Fibroblast of skin of right biceps (primary cell): ENCODE measurements at regions not wholly inside any gene's neighbourhood (a gene's known extent, or its start where the extent isn't known, plus 50 kb on each side); places are given as distances from the start of the nearest gene placed in this dataset.

Experiments used
- DNase-seq: peaks from one replicate; pipeline ENCODE4 v3.0.0-alpha.2; 2013

- DNase-seq = peak; percentile 36
Measured at GRCh38 chr12:93256256-93256969, 121.3 kb upstream of the NUDT4 start.

DNA sequence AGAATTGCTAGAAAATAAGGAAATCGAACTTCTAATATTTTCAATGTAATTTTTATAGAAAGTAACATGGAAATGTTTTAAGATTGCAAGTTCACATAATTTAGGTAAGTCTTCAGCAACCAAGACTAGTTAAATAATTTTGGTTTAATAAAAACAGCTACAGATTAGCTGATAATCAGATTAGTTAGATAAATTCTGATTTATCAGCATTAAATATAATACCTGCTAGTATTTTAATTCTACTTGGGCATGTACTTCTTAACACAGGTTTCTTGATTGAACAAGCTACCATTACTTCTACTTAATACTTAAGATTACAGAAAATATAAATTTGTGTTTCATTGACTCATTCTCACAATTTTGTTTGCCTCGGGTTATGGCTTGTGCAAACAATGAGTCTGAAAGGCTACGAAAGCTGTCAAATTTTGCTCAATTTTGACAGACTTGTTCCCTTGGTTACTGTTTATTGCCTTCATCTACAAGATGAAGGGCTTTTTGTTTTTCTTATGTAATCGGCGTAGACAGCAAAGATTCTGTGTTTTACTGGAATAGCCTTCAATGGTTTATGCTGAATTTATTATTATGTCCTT is 116.1 kb upstream of the NUDT4 start:
- DNase-seq = no peak

DNA sequence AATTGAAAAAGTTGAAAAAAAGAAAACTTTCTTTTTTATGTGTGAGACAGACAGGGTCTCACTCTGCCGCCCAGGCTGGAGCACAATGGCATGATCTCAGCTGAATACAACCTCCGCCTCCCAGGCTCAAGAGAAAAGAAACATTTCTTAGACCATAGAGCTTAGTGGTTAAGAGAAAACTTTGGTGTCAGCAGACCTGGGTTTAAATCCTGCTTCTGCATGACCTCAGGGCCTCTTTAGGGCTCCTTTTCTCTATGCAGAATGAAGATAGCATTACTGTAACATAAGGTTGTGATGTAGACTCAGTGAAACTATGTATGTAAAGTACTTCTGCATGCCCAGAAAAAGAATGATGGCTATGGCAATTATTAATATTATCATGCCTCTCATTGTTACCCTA is 104.7 kb upstream of the NUDT4 start:
- DNase-seq = no peak

DNA sequence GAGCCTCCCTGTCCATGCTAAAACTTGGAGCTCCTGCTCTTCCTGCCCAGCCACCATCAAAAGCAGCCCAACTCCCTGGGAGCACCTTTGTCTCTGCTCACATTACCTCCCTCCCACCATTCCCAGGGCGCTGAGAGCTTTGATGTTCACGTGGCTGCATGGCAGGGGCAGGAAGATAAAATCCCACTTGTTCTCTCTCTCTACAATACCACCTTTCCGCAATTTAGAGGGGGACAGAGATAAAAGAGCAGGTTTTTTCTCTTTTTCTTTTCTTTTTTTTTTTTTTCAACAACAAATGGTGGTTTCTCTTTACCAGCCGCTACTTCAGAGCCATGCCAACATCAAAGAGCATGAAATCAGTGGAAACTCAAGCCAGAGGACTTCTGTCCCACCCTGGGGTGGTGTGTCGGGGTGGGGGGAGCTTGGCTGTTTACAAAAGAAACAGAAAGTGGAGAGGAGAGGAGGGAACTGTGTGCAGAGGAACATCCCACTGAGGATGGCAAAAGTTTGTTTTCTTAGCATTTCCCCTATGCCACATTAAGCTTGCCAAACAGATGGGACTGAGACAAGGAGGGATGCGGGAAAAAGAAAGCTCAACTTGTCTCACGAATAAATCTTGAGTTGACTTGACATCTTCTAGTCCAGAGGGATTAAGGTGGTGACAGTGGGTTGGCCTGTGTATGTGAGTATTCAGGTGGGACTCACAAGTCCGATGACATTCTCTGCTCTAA is 103.7 kb upstream of the NUDT4 start:
- DNase-seq = no peak

DNA sequence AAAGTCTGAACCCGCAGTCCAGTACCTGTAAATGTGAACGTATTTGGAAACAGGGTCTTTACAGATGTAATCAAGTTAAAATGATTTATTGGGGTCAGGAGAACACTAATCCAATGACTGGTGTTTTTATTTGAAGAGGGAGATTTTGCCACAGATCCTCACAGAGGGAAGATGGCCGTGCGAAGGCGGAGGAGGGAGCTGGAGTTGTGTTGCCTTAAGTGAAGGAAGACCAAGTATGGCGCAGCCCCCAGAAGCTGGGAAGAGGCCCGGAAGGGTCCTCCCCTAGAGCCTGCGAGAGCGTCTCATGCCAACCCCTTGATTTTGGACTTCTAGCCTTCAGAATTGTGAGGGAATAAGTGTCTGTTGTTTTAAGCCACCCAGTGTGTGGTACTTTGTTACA is 102.8 kb upstream of the NUDT4 start:
- DNase-seq = no peak

GRCh38 chr12:93275589-93275988 is 102.1 kb upstream of the NUDT4 start:
- no peak for DNase-seq

DNA sequence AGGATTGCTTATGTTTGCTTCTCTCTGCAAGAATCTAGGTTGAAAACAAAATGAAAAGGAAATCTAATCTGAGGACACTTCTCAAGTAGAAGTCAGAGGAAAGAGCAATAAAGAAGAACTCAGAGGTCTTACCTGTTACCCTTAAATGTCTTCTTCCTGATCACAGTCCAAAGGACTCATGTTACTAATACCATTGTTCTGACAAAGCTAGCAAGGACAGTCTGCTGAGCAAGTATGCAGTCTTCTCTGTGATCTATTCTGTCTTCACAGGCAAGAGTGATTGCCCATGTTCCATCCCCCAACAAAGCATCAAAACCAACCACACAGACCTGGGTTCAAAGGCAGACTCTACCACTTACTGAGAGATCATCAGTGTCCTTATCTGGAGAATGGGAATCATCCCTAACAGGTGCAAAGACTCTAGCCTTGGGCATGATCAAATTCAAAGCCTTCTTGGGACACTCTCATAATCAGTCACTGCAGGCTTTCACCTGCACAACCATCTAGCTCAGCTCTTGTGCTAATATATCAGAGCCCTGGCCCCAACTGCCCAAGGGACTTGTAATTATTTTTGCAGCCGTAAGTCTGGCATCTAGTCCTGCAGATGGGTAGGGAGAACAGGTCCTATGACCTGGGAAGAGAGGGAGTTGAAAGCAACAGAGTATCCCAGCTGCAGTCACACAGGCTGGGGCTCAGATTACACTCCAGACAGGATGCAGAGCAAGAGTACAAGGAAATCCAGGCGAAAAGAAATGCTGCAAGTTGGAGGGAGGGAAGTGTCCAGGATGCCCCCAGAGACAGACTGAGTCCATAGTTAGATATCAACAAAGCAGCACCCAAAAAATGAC is 97.9 kb upstream of the NUDT4 start:
- DNase-seq = no peak

DNA sequence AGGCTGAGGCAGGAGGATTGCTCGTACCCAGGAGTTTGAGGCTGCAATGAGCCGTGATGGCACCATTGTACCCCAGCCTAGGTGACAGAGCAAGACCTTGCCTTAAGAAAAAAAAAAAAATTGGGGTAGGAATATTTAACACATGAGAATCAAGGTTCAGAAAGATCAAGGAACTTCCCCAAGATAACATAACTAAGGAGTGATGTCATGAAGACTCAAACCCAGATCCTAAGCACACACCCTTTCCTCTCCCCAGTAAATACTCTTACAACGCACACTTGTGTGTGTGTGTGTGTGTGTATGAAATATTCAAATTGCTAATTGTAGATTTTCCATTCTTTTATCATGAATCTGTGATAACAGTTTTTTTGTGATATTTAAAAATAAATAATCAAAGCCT is 90.6 kb upstream of the NUDT4 start:
- DNase-seq = peak; percentile 10

DNA sequence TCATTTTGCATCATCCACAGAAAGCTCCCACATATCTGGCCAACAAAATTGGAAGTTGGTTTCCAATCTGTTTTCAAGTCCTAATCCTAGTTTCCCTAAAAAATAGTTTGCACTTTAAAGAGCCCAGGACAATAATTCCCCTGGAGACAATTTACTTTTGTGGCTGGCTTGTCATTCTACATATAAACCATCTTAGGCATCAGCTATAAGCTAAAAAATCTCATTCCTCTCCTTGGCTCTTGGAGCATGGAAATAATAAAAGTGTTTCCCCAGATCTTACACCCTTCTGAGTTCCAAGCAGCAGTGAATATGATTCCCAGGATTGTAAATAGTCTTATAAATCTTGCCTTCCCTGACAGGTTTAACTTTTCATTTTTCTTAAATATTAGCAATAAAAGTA is 89.1 kb upstream of the NUDT4 start:
- no peak for DNase-seq

- no peak for DNase-seq
Measured at GRCh38 chr12:93290391-93290790, 87.3 kb upstream of the NUDT4 start.

DNA sequence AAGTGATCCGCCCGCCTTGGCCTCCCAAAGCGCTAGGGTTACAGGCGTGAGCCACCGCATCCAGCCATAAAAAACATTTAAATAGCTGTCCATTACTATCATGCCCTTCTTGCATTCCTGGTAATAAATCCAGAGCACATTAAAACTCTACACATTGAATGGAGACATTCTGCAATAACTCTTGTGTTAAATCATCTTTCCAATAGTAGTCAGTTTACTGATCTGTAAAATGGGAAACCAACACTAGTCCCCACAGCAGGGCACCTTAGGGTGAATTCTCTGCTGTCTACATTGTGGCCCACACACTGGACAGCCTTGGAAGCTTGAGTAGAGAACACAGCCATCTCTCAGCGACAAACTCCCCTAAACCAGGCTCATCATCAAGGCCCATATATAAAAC is 85.5 kb upstream of the NUDT4 start:
- no peak for DNase-seq

GRCh38 chr12:93292731-93293566 is 84.8 kb upstream of the NUDT4 start:
- no peak for DNase-seq

- DNase-seq = no peak
Measured at GRCh38 chr12:93297032-93297431, 80.7 kb upstream of the NUDT4 start.

GRCh38 chr12:93297536-93297935 is 80.2 kb upstream of the NUDT4 start:
- no peak for DNase-seq

DNA sequence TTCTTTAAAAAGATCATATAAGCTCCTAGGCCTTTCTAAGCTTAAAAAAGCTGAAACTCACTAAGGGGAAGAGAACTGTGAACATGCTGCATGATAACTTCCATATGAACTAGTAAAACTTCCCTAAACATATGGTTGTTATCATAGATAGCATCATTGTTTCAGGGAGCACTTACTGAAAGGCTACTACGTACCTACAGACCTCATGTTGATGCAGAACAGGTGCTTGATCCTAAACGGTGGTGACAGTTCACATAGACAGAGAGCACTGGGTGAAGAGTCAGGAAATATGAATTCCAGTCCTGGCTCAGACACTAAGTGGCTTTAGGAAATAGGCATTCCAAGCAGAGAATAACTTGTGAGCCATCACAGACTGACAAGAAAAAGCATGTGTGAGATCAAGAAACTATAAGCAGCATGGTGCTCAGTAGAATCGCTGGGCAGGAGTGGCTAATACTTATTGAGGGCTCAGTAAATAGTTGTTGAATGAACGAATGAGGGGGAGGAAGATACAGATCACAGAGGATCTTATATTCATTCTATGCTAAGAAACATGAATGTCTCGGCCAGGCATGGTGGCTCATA is 78.4 kb upstream of the NUDT4 start:
- no peak for DNase-seq

- DNase-seq = no peak
Measured at GRCh38 chr12:93300611-93301021, 77.1 kb upstream of the NUDT4 start.

GRCh38 chr12:93302331-93303229 is 75.1 kb upstream of the NUDT4 start:
- DNase-seq = peak; percentile 63

DNA sequence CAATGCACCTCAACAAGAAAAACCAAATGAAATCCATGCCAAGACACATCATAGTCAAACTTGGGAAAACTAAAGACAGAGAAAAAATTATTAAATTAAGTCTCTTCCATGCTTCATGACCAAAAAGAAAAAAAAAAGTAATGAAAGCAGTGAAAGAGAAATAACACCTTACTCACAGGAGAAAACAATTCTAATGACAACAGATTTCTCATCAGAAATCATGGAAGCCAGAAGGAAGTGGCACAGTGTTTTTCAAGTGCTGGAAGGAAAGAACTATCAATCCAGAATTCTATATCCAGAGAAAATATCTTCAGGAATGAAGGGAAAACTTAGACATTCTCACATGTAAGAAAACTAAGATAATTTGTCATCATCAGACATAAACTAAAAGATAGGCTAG is 71.1 kb upstream of the NUDT4 start:
- DNase-seq = no peak

- no peak for DNase-seq
Measured at GRCh38 chr12:93308281-93308680, 69.4 kb upstream of the NUDT4 start.

DNA sequence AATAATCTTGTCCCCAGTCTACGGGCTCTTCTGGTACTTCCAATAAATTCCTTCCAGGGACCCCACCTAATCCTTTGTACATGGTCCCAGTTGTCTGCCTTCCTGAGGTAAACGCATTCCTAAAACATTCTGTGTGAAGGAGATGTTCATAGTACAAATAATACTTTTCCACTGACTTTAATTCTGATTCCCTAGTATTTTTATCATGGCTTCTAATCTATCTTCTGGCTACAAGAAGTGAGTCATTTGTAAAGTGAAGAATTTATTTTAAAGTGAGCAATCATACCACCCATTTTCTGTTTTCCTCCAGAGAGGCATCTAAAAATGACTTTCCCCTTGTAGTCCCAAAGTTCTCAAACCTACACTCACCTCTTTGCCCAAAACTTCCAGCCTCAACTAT is 65.9 kb upstream of the NUDT4 start:
- DNase-seq = peak; percentile 27

DNA sequence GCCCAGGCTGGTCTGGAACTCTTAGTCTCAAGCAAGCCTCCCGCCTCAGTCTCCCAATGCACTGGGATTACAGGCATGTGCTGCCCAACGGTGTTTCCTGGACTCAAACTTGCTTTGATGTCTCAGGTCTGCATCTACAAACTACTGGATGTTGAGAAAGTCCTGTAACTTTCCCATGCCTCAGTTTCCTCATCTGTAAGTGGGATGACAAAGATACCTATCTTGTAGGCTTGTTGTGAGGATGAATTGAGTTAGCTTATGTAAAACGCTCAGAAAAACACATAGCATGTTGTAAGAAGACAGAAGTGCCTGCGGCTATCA is 63.6 kb upstream of the NUDT4 start:
- no peak for DNase-seq
